Loucy (cell line): ENCODE measurements at regions not wholly inside any gene's neighbourhood (a gene's known extent, or its start where the extent isn't known, plus 50 kb on each side); places are given as distances from the start of the nearest gene placed in this dataset.

Source experiments
- H2AFZ ChIP-seq: fragments of 200-600 bp; sonication (generic); 2 replicates; pipeline ENCODE4 v1.6.0; 2016; ENCODE audit warnings: antibody characterized with exemption, mild to moderate bottlenecking, low read length, moderate library complexity
- H3F3A ChIP-seq: fragments of 200-600 bp; 2 replicates; pipeline ENCODE4 v1.6.0; 2016; ENCODE audit warnings: antibody characterized with exemption, low read depth, mild to moderate bottlenecking
- H3K27me3 ChIP-seq: fragments of 200-600 bp; sonication (generic); 2 replicates; pipeline ENCODE4 v1.6.1; 2014; ENCODE audit warnings: low read length, mild to moderate bottlenecking; ENCODE audit not compliant: insufficient read depth, poor library complexity, severe bottlenecking
- H3K36me3 ChIP-seq: fragments of 200-600 bp; sonication (generic); 2 replicates; pipeline ENCODE4 v1.6.1; 2016; ENCODE audit warnings: low read length; ENCODE audit not compliant: insufficient read depth
- H3K4me1 ChIP-seq: fragments of 200-600 bp; sonication (generic); 2 replicates; pipeline ENCODE4 v1.5.1; 2014; ENCODE audit warnings: low read length, mild to moderate bottlenecking; ENCODE audit not compliant: insufficient read depth, poor library complexity, severe bottlenecking
- H3K4me2 ChIP-seq: fragments of 200-600 bp; sonication (generic); 2 replicates; pipeline ENCODE4 v1.6.0; 2014; ENCODE audit warnings: antibody characterized with exemption, low read length, low read depth, mild to moderate bottlenecking; ENCODE audit not compliant: poor library complexity, severe bottlenecking
- H3K4me3 ChIP-seq: fragments of 200-600 bp; sonication (generic); 2 replicates; pipeline ENCODE4 v1.5.1; 2014; ENCODE audit warnings: low read length, mild to moderate bottlenecking, mixed read lengths; ENCODE audit not compliant: poor library complexity, severe bottlenecking
- H3K79me2 ChIP-seq: fragments of 200-600 bp; sonication (generic); 2 replicates; pipeline ENCODE4 v1.6.1; 2014; ENCODE audit warnings: low read length; ENCODE audit not compliant: insufficient read depth
- H3K9ac ChIP-seq: fragments of 200-600 bp; sonication (generic); 2 replicates; pipeline ENCODE4 v1.6.0; 2014; ENCODE audit warnings: mild to moderate bottlenecking, low read depth, low read length, moderate library complexity; ENCODE audit not compliant: poor library complexity, severe bottlenecking
- H3K9me2 ChIP-seq: fragments of 200-600 bp; sonication (generic); replicated peaks from 2 replicates; pipeline ENCODE4 v1.6.1; 2016; ENCODE audit warnings: low read depth, low read length, mixed read lengths
- H3K9me3 ChIP-seq: fragments of 200-600 bp; sonication (generic); 2 replicates; pipeline ENCODE4 v1.6.1; 2014; ENCODE audit warnings: mild to moderate bottlenecking, antibody characterized with exemption, low read length, low read depth; ENCODE audit not compliant: insufficient read depth
- H4K20me1 ChIP-seq: fragments of 200-600 bp; sonication (generic); 2 replicates; pipeline ENCODE4 v1.6.0; 2014; ENCODE audit warnings: antibody characterized with exemption, low read length, mild to moderate bottlenecking; ENCODE audit not compliant: insufficient read depth, poor library complexity, severe bottlenecking
- CTCF ChIP-seq: fragments of 200-600 bp; sonication (generic); conservative IDR thresholded peaks from 2 replicates; pipeline ENCODE4 v1.5.1; 2014; ENCODE audit warnings: mild to moderate bottlenecking, antibody characterized with exemption, low read length
- EZH2phosphoT487 ChIP-seq: fragments of 200-600 bp; IDR thresholded peaks from 2 replicates; pipeline ENCODE4 v1.6.1; 2018; ENCODE audit warnings: antibody characterized with exemption, mild to moderate bottlenecking, moderate library complexity, borderline replicate concordance

- Histone ChIP-seq H2AFZ (no peak overlapping the region), H3K9me2 (no peaks in the 10 kb centered on the region), H3F3A (no peaks in the 10 kb centered on the region), H3K4me2 (no peak overlapping the region), H3K4me1 (no peaks in the 10 kb centered on the region), H4K20me1 (no peaks in the 10 kb centered on the region), H3K79me2 (no peaks in the 10 kb centered on the region), H3K9me3 (no peaks in the 10 kb centered on the region), H3K9ac (no peak overlapping the region), H3K36me3 (no peaks in the 10 kb centered on the region), H3K27me3 (no peaks in the 10 kb centered on the region), H3K4me3 (no peak overlapping the region)
- no peak for TF ChIP-seq EZH2phosphoT487
- TF ChIP-seq CTCF, result no peak
Observed at GRCh38 chr1:71330991-71331390, 250.2 kb upstream of the ZRANB2 start.

DNA sequence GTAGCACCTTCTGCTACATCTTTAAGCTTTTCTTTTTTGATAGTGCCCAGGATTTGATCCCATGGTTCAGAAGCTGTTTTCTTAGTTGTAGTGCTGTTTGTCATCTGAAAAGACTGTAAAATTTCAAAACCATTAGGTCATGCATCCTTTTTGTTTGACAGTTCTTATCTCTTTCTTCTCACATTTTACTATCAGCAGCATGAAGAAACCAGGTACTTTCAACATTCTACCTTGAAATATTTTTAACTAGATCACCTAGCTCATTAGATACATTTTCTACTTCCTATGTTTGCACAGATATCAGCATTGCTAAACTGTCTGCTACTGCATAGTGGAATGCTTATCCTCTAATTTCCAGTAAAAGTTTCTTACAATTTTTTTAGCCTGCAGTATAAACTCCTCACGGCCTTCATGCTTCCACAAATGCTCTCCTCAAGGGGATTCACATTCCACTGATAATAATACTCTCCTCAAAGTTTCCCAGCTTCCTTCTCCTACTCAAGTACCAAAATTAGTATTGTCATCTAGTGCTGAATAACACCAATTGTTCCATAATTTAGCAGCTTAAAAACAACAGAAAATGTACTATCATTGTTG, 243.9 kb upstream of the ZRANB2 start:
- H3K9me2 ChIP-seq, result no peaks in the 10 kb centered on the region
- H3K4me3 ChIP-seq, result no peak overlapping the region
- TF ChIP-seq EZH2phosphoT487 (no peak), CTCF (no peak)
- no peaks in the 10 kb centered on the region for H3F3A ChIP-seq
- no peak overlapping the region for H3K4me2 ChIP-seq
- no peak overlapping the region for H3K9ac ChIP-seq
- no peaks in the 10 kb centered on the region; the same call in 1 of the 2 replicates for H3K9me3 ChIP-seq
- H2AFZ ChIP-seq, result no peak overlapping the region
- no peaks in the 10 kb centered on the region for H3K36me3 ChIP-seq
- no peaks in the 10 kb centered on the region for H3K4me1 ChIP-seq
- no peaks in the 10 kb centered on the region for H4K20me1 ChIP-seq
- no peaks in the 10 kb centered on the region for H3K79me2 ChIP-seq
- no peaks in the 10 kb centered on the region for H3K27me3 ChIP-seq

GRCh38 chr1:71312545-71312944, 231.7 kb upstream of the ZRANB2 start:
- no peak overlapping the region for H2AFZ ChIP-seq
- H3K36me3 ChIP-seq, result no peaks in the 10 kb centered on the region
- peaks cover 2% of the 10 kb centered on the region for H3K4me1 ChIP-seq
- TF ChIP-seq EZH2phosphoT487, result no peak
- peak overlapping the region; percentile 32 for H3K4me2 ChIP-seq
- no peaks in the 10 kb centered on the region for H4K20me1 ChIP-seq
- H3K9me2 ChIP-seq, result no peaks in the 10 kb centered on the region
- no peak overlapping the region for H3K9ac ChIP-seq
- no peaks in the 10 kb centered on the region for H3K79me2 ChIP-seq
- H3K9me3 ChIP-seq, result no peaks in the 10 kb centered on the region
- no peaks in the 10 kb centered on the region for H3K27me3 ChIP-seq
- no peaks in the 10 kb centered on the region for H3F3A ChIP-seq
- H3K4me3 ChIP-seq, result peak overlapping the region; percentile 28

- H3K79me2 ChIP-seq, result no peaks in the 10 kb centered on the region
- no peaks in the 10 kb centered on the region for H3K36me3 ChIP-seq
- H3K9me3 ChIP-seq, result no peaks in the 10 kb centered on the region
- no peak overlapping the region for H2AFZ ChIP-seq
- no peaks in the 10 kb centered on the region for H3K9me2 ChIP-seq
- no peak overlapping the region for H3K9ac ChIP-seq
- H3K4me2 ChIP-seq, result no peak overlapping the region
- H3K27me3 ChIP-seq, result no peaks in the 10 kb centered on the region
- TF ChIP-seq CTCF (no peak), EZH2phosphoT487 (no peak)
- no peaks in the 10 kb centered on the region for H4K20me1 ChIP-seq
- no peaks in the 10 kb centered on the region for H3F3A ChIP-seq
- H3K4me1 ChIP-seq, result peaks cover 6% of the 10 kb centered on the region
- H3K4me3 ChIP-seq, result no peak overlapping the region
Observed at GRCh38 chr1:71311376-71311775, 230.5 kb upstream of the ZRANB2 start.
